HUDEP-2 (cell line): ENCODE measurements at regions not wholly inside any gene's neighbourhood (a gene's known extent, or its start where the extent isn't known, plus 50 kb on each side); places are given as distances from the start of the nearest gene placed in this dataset.

Experiments
- DNase-seq, 76 experiments: peaks; one replicate each; lab custom pipeline; 2025; ENCODE audit not compliant: unreplicated experiment in 76 of 76; lab: John Stamatoyannopoulos, UW

- peak in 32 of 76 experiments; percentile 0 to 64 (median 22) for DNase-seq
Measured at GRCh38 chr2:40760071-40760666, 308.3 kb upstream of the SLC8A1 start.

- no peak for DNase-seq
Measured at GRCh38 chr2:40773291-40773690, 321.4 kb upstream of the SLC8A1 start.

- DNase-seq, result no peak
Measured at GRCh38 chr2:40783704-40784103, 331.8 kb upstream of the SLC8A1 start.

- no peak for DNase-seq
Measured at GRCh38 chr2:40786636-40787035, 334.7 kb upstream of the SLC8A1 start.

GRCh38 chr2:40797120-40797519 lies 345.2 kb upstream of the SLC8A1 start:
- DNase-seq, result no peak

- DNase-seq, result no peak
Measured at GRCh38 chr2:40803900-40804299, 352.0 kb upstream of the SLC8A1 start.

- no peak for DNase-seq
Measured at GRCh38 chr2:40809156-40809555, 357.3 kb upstream of the SLC8A1 start.

DNA sequence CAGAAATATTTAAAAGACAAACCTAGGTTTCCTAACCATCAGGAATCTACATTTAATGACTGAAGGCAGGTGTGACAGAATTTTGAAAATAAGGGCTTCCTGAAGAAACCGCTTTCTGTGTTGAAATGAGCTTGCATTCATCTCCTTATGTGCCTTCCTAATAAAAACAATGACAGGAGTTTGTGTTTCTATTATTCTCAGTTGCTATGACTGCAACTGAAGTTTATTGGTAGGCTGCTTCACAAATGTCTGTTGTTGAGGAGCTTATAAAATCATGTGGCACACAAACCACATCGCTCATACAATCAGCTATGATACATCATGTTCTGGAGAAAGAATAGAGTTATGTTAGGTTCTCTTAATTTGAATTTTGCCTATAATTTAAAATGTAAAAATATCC lies 362.7 kb upstream of the SLC8A1 start:
- DNase-seq, result no peak

DNA sequence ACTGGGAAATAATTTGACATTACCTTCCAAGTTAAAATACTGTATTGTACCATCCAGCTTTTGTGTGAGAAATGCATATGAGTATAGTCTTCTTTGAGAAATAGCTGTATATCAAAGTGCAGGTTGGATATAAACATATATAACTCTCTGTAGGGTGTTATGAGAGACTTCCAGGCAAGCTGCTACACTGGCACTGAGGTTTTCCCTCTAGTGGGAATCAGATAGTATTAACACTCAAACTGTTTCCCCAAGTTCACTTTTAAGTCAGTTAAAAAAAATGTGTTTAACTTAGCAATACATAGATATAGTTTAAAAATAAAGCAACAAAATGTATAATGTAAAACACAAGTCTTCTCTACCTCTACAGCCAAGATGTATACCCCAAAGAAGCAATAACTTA lies 368.4 kb upstream of the SLC8A1 start:
- peak in 1 of 76 experiments; percentile 8 for DNase-seq

DNA sequence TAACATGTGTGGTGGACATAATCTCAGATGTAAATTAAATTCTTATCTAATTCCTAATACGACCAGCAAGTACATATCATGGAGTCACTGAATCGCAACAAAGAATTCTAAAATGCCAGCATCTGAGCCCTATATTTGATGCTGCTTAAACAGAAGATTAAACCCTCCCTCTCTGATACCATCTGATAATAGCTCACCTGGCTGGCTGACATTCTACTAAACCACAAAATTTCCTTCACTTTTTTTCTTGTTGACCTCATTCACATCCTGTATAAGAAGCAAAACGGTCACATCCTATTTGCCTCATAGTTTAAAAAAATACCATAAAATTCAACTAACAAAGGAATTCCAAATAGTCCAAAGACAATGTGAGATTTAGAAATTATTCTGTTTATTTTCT lies 371.6 kb upstream of the SLC8A1 start:
- DNase-seq, result no peak

DNA sequence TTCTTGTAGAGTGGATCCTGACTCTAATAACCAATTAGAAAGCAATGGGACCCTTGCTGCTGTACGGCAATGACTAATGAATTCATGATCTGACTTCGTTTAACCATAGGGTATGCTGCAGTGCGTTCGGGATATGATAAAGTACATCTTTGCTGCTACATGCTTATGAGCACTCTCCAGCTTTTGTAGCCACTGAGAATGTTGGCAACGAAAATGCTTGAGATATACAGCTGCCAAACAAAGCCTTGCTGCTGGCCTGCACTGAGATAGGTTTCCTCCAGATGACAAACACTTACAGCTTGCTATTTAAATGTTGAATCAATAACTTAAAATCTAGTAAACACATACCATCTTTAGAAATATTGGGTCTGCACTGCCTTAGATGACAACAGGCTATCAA lies 372.4 kb upstream of the SLC8A1 start:
- no peak for DNase-seq

- no peak for DNase-seq
Measured at GRCh38 chr2:40827392-40827791, 375.5 kb upstream of the SLC8A1 start.

DNA sequence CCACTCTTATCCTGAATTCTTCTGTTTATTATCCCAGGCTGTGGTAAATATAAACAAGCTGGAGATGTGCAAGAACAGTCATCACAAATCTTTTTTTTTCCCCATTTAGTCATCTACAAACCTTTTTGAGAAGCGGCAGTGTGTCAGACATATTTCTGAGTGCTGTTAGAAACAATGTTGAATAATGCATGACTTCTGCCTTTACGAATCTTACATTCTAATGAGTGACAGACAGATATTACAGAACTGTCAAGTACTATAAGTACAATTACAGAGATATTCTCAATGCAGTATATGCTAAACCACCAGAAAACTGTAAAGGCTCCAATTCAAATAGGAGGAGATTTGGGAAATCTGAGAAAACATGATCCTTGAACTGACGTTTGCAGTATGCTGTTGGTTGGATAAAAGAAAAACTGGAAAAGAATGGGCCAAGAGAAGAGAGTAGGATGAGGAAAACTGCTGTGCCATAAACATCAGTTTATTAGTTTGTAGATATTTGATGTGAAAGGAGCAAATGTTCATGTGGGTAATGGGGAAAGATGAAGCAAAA lies 379.5 kb upstream of the SLC8A1 start:
- no peak for DNase-seq

DNA sequence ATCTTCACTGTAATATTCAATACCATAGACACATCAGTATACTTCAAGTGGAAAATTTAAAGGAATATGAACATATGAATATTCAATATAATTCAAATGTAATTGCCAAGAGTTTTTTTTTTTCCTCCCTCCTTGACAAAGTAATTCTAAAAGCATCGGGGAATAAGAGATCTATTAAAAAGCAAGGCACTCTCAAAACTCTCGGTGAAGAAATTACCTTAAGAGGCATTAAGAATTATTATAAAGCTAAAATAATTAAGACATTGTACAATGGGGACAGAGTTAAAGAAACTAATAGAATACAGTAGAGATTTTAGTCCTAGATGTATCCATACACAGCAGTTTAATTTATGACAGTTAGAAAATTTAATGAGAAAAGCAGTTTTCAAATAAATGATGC lies 390.0 kb upstream of the SLC8A1 start:
- DNase-seq, result no peak

DNA sequence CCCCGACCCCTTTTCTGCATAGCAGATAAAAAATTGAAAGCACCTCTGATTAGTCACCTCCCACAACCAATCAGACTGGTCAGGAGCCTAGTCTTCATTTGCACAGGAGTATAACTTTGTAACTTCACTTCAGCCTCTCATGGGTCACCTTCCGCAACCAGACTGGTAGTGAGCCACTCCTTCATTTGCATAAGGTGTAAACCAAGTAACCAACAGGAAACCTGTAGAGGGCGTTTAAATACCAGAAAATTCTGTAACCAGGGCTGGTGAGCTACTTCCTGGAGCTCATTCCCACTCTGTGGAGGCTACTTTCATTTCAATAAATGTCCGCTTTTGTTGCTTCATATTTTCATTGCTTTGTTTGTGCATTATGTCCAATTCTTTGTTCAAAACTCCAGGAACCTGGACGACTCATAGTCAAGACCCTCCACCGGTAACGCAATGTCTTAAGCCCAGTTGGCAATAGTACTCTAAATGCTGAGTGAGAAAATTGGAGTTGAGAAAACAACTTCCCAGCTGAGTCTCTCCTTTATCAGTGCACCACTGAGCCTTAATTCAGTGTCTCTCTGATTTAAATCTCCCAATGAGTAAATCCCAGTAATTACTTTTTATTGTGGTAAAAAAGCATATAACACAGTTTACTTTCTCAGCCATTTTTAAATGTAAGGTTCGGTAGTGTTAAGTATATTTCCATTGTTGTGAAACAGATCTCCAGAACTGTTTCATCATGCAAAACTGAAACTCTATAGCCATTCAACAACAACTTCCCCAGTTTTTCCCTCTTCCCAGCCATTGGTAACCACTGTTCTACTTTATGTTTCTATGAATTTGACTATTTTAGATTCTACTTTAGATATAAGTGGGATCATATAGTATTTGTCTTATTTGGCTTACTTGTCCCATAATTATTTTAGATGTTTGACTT lies 392.7 kb upstream of the SLC8A1 start:
- peak in 2 of 76 experiments; percentile 5 to 6 for DNase-seq

DNA sequence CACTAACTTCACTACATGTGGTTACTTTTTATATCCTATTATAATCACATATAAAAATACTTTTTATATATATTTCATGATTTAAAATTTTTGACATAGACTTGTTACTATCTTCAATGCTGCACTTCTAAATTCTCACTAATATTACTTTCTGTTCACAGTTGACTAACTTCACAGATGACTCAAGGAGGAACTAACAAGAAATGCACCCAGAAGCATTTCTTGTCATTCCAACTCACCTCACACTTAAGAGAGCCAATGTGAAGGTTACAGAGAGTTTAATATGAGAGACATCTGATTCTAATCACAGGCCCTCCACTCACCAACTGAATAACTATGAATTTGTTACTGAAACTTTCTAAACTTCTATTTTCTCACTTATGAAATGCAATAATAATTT lies 399.8 kb upstream of the SLC8A1 start:
- no peak for DNase-seq

DNA sequence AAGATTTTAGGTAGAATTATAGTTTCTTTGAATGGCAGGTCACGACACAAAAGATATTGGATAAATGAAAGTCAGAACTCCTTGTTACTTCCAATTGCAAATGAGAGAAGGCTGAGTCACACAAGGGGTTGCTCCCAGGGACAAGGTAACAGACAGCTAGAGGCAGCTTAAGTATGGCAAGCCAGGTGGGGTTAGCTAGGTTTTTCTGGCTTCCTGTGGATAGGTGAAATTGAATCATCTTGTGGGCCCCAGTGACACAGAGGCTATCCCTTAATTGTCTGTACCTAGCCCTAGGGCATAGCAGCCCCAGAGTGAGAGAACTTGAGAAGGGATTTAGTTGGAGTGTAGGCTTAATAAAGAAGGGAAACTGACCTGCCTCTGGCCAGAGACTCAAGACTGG lies 407.7 kb upstream of the SLC8A1 start:
- no peak for DNase-seq

GRCh38 chr2:40867829-40868228 lies 415.9 kb upstream of the SLC8A1 start:
- DNase-seq, result no peak

- DNase-seq, result no peak
Measured at GRCh38 chr2:40872580-40872979, 420.7 kb upstream of the SLC8A1 start.

DNA sequence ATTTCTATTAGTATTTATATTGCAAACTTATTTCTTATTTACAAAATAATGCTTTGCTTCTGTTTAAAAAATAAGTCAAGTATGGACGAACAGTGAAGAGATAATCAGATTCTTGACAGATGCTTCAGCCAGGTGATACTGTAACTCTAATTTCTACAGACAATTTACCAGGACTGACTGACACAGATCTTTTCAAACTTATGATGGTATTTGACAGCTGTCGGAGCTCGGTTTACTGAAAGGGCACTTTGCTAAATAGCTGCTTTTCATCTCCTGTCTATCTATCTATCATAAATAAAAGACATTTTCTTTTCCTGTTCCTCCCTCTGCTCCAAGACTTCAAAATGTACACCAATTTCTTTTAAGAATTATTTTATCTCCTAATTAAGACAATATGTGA lies 422.5 kb upstream of the SLC8A1 start:
- DNase-seq, result no peak

GRCh38 chr2:40877734-40878288 lies 425.9 kb upstream of the SLC8A1 start:
- no peak for DNase-seq

DNA sequence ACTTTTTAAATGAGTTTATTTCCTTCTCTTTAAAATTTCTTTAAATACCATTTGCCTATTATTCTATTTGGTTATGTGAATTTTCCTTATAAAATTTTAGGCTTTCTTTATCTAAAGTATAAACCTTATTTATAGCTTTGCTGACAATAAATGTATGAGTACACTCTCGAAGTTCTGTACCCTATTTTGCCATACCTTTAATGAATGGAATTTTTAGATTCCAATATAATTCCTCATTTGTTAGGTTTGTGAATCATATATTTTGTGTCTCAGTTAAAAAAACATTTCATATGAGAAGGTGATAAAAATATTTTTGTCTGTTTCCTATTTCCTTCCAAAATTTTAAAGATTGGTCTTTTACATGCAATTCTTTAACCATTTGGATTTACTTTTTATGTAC lies 427.4 kb upstream of the SLC8A1 start:
- DNase-seq, result no peak
